ENCODE measurements at regions not wholly inside any gene's neighbourhood (a gene's known extent, or its start where the extent isn't known, plus 50 kb on each side); places are given as distances from the start of the nearest gene placed in this dataset.

DNA sequence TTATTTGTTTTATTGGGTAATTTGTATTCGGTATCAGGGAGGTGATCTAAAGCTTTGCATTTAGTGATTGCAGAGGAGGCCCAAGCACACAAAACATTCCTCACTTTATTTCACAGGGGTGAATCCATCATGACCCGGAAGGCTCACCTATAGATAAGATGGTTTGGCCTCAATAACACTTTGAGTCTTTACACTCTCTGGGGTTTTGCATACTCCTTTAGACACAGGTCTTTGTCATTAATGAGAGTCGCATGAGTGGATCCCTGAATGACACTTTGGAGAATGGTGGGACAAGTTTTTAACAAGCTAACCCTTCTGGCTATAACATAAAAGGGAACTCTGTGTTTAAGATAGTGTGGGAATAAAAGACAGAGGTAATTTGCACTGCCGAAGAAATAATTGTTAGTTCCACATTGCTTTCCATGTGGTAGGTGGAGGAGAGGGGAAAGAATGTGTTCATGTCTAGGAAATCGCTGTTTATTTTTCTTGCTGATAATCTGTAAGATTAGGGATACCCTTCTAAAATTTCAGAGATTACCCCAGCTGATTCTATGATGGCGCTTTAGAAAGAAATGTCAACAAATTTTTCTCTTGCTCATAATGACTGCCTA lies 455.8 kb downstream of the TFEC start:
- Histone ChIP-seq H3K4me1 (ENCODE audit: control insufficient read depth in 2 of 2, insufficient read depth in 2 of 2, low read length in 2 of 2) (no peaks in the 10 kb centered on the region), H2AFZ (ENCODE audit: insufficient read depth, low read depth, low read length, poor library complexity, severe bottlenecking) (no peak overlapping the region), H3K4me3 (ENCODE audit: control extremely low read depth in 1 of 5, extremely low read depth in 1 of 5, insufficient read depth in 1 of 5, low read depth in 2 of 5, low read length in 4 of 5) (no peak overlapping the region), H4K20me1 (ENCODE audit: control insufficient read depth, insufficient read depth, low read length, poor library complexity, severe bottlenecking) (no peaks in the 10 kb centered on the region), H3K4me2 (replicated peaks; ENCODE audit: low read depth, low read length, poor library complexity, severe bottlenecking) (no peak overlapping the region), H3K27ac (ENCODE audit: low read length in 2 of 2) (no peak overlapping the region), H3K27me3 (replicated peaks in 1 of 4; ENCODE audit: control extremely low read depth in 1 of 4, control insufficient read depth in 3 of 4, insufficient read depth in 4 of 4, low read length in 3 of 4) (no peaks in the 10 kb centered on the region), H3K79me2 (ENCODE audit: control insufficient read depth, insufficient read depth, low read length) (no peaks in the 10 kb centered on the region), H3K9me3 (ENCODE audit: control extremely low read depth in 1 of 3, control insufficient read depth in 2 of 3, insufficient read depth in 1 of 3, low read length in 2 of 3) (no peaks in the 10 kb centered on the region), H3K36me3 (replicated peaks in 1 of 2; ENCODE audit: control extremely low read depth in 1 of 2, control insufficient read depth in 1 of 2, extremely low read depth in 1 of 2, insufficient read depth in 2 of 2, low read length in 1 of 2) (no peaks in the 10 kb centered on the region), H3K9ac (ENCODE audit: low read length) (no peak overlapping the region)
- no peak overlapping the region for H3K27ac Mint-ChIP-seq
- no peaks in the 10 kb centered on the region for H3K9me3 Mint-ChIP-seq (ENCODE audit: insufficient read depth)
- POLR2A ChIA-PET, result no interaction called here
- WGBS (ENCODE audit: insufficient coverage), result no CpG with 5 or more reads among the region's 6 CpGs
- no peaks in the 10 kb centered on the region for H3K27me3 Mint-ChIP-seq
- no peak for ATAC-seq (ENCODE audit: low read depth)
- intact Hi-C loops (cut with micrococcal nuclease), result no loop called here
- TF ChIP-seq, protein P1, sequence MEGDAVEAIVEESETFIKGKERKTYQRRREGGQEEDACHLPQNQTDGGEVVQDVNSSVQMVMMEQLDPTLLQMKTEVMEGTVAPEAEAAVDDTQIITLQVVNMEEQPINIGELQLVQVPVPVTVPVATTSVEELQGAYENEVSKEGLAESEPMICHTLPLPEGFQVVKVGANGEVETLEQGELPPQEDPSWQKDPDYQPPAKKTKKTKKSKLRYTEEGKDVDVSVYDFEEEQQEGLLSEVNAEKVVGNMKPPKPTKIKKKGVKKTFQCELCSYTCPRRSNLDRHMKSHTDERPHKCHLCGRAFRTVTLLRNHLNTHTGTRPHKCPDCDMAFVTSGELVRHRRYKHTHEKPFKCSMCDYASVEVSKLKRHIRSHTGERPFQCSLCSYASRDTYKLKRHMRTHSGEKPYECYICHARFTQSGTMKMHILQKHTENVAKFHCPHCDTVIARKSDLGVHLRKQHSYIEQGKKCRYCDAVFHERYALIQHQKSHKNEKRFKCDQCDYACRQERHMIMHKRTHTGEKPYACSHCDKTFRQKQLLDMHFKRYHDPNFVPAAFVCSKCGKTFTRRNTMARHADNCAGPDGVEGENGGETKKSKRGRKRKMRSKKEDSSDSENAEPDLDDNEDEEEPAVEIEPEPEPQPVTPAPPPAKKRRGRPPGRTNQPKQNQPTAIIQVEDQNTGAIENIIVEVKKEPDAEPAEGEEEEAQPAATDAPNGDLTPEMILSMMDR (IDR thresholded peaks at IDR 0.05), result no peak
- TF ChIP-seq EZH2 (IDR thresholded peaks at IDR 0.05; ENCODE audit: borderline replicate concordance, insufficient read depth, low read depth, low read length, poor library complexity, severe bottlenecking), result no peak
- H3K4me1 Mint-ChIP-seq, result no peaks in the 10 kb centered on the region
- H3K4me3 Mint-ChIP-seq, result no peak overlapping the region
- DNase-seq, result no peak
- CTCF ChIA-PET, result no interaction called here

DNA sequence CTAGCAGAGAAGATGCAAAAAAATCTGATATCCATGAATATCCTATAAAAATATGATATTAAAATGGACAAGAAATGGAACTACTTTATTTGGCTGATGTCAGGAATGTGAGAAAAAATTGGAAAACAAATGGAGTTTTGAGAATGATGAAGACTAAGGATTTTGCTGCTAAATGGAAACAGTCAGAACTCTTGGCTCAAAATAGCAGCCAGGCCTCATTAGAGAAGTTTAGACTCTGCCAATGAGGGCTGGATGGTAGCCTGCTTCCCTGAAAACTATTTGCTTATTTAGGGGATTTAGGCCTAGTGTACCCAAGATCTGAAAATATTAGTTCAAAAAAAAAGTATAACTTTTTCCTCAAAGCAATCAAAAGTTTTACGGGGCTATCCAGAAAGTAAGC lies 458.5 kb downstream of the TFEC start:
- no peaks in the 10 kb centered on the region for H4K20me1 ChIP-seq (ENCODE audit: control insufficient read depth, insufficient read depth, low read length, poor library complexity, severe bottlenecking)
- H3K9me3 Mint-ChIP-seq (ENCODE audit: insufficient read depth), result no peaks in the 10 kb centered on the region
- H3K36me3 ChIP-seq (replicated peaks in 1 of 2; ENCODE audit: control extremely low read depth in 1 of 2, control insufficient read depth in 1 of 2, extremely low read depth in 1 of 2, insufficient read depth in 2 of 2, low read length in 1 of 2), result no peaks in the 10 kb centered on the region
- CTCF ChIA-PET, result no interaction called here
- no peaks in the 10 kb centered on the region for H3K4me1 ChIP-seq (ENCODE audit: control insufficient read depth in 2 of 2, insufficient read depth in 2 of 2, low read length in 2 of 2)
- peaks cover 5% of the 10 kb centered on the region for H3K27me3 Mint-ChIP-seq
- DNase-seq, result no peak
- H3K4me3 ChIP-seq (ENCODE audit: control extremely low read depth in 1 of 5, extremely low read depth in 1 of 5, insufficient read depth in 1 of 5, low read depth in 2 of 5, low read length in 4 of 5), result no peak overlapping the region
- H3K27ac ChIP-seq (ENCODE audit: low read length in 2 of 2), result no peak overlapping the region
- no peak overlapping the region for H2AFZ ChIP-seq (ENCODE audit: insufficient read depth, low read depth, low read length, poor library complexity, severe bottlenecking)
- H3K4me3 Mint-ChIP-seq, result no peak overlapping the region
- H3K4me1 Mint-ChIP-seq, result no peaks in the 10 kb centered on the region
- no peaks in the 10 kb centered on the region for H3K79me2 ChIP-seq (ENCODE audit: control insufficient read depth, insufficient read depth, low read length)
- no peak overlapping the region for H3K9ac ChIP-seq (ENCODE audit: low read length)
- no peak for ATAC-seq (ENCODE audit: low read depth)
- H3K27ac Mint-ChIP-seq, result no peak overlapping the region
- no peaks in the 10 kb centered on the region for H3K9me3 ChIP-seq (ENCODE audit: control extremely low read depth in 1 of 3, control insufficient read depth in 2 of 3, insufficient read depth in 1 of 3, low read length in 2 of 3)
- POLR2A ChIA-PET, result no interaction called here
- WGBS (ENCODE audit: insufficient coverage), result no CpG with 5 or more reads among the region's 1 CpG
- H3K4me2 ChIP-seq (replicated peaks; ENCODE audit: low read depth, low read length, poor library complexity, severe bottlenecking), result no peak overlapping the region
- intact Hi-C loops (cut with micrococcal nuclease), result no loop called here
- peaks cover 0 to 3% (median 0%) of the 10 kb centered on the region in 4 experiments for H3K27me3 ChIP-seq (replicated peaks in 1 of 4; ENCODE audit: control extremely low read depth in 1 of 4, control insufficient read depth in 3 of 4, insufficient read depth in 4 of 4, low read length in 3 of 4)
- TF ChIP-seq, protein P1 (IDR thresholded peaks at IDR 0.05), result no peak
- TF ChIP-seq EZH2 (IDR thresholded peaks at IDR 0.05; ENCODE audit: borderline replicate concordance, insufficient read depth, low read depth, low read length, poor library complexity, severe bottlenecking), result no peak
